ENCODE measurements at regions not wholly inside any gene's neighbourhood (a gene's known extent, or its start where the extent isn't known, plus 50 kb on each side); places are given as distances from the start of the nearest gene placed in this dataset.

- TF ChIP-seq, protein P1, sequence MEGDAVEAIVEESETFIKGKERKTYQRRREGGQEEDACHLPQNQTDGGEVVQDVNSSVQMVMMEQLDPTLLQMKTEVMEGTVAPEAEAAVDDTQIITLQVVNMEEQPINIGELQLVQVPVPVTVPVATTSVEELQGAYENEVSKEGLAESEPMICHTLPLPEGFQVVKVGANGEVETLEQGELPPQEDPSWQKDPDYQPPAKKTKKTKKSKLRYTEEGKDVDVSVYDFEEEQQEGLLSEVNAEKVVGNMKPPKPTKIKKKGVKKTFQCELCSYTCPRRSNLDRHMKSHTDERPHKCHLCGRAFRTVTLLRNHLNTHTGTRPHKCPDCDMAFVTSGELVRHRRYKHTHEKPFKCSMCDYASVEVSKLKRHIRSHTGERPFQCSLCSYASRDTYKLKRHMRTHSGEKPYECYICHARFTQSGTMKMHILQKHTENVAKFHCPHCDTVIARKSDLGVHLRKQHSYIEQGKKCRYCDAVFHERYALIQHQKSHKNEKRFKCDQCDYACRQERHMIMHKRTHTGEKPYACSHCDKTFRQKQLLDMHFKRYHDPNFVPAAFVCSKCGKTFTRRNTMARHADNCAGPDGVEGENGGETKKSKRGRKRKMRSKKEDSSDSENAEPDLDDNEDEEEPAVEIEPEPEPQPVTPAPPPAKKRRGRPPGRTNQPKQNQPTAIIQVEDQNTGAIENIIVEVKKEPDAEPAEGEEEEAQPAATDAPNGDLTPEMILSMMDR (IDR thresholded peaks at IDR 0.05; ENCODE audit: low read length), result no peak
- no peak for TF ChIP-seq EZH2 (optimal IDR thresholded peaks at IDR 0.05; ENCODE audit: low read depth, low read length)
These were observed 63.1 kb upstream of the HIVEP3 start for GRCh38 chr1:41981796-41982195.

Measured in MM.1S (cell line).